Embryonic facial prominence (tissue), 1 donor: ENCODE measurements at regions not wholly inside any gene's neighbourhood (a gene's known extent, or its start where the extent isn't known, plus 50 kb on each side); places are given as distances from the start of the nearest gene placed in this dataset.

Experiments used
- DNase-seq: peaks from one replicate; pipeline ENCODE4 v3.0.0-alpha.2; 2016; ENCODE audit errors: extremely low spot score

DNA sequence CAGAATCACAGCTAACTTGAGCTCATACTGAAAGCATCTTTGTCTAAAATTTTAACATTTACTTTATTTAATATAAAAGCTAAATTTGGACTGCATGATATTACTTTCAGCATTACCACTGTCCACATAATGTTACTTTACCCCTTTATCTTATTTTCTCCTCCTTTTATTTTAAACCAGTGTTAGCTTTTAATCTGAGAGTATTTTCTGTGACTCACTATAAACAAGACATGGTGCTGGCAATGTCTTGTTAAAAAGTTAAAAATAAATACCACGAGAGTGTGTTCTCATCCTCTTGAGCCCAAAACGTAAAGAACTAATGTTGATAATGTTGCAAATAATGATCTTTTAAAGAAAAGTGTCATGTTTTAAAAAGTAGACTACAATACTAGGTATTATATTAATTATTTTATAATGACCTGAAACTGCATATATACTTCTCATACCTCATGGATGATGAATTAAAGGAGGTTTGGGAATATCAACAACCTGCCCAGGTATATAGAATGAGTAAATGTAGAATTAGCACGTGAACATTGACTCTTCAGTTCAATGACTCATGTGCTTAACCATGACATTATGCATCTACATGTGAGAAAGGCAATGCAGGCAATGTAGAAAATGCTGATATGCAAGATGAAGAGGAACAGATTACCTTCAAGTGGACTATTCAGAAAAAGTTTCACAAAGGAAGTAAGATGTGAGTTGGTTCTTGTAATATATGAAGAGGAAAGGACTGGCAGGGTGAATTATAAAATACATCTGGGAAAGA lies 454.1 kb upstream of the ADGRL3 start:
- no peak for DNase-seq

DNA sequence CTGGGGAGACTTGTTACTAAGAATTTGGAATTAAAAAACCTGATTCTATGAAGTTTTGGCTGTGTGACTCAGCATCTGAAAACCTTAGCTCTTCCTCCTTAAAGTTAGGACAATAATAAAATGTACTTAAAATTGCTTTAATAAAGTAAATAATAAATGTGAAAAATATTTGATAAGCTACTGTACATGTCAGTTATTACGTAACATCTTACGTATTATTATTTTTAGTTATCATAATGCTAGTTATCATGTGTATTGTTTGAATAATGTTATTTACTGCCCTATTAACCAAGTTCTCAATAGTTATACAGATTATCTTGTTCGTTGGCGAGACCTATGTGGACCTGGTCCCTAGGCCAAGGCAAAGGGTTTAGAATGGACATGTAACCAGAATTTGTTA lies 449.2 kb upstream of the ADGRL3 start:
- no peak for DNase-seq

DNA sequence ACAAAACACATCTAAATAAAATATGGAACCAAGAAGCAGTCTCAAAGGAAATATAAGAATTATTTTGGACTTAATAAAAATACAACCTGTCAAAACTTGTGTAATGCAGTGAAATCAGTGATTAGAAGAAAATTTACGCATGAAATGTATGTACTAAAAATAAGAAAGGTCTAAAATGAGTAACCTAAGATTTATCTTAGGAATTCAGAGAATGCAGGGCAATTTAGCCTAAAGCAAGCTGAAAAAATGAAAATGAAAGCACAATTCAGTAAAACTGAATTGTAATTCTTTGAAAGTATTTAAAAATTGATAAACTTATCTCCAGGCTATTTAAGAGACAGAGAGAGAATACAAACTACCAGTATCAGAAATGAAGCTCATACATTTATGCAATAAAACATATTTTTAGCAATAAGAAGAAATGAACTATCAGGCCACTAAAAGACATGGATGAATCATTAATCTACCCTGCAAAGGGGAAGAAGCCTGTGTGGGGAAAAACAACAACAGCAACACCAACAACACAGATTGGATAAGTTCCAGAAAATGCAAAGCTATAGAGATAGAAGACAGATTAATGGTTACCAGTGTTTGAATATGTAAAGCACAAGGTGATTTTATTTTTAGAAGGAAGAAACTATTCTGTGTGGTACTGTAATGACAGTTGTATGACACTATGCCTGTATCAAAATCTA lies 442.0 kb upstream of the ADGRL3 start:
- no peak for DNase-seq

DNA sequence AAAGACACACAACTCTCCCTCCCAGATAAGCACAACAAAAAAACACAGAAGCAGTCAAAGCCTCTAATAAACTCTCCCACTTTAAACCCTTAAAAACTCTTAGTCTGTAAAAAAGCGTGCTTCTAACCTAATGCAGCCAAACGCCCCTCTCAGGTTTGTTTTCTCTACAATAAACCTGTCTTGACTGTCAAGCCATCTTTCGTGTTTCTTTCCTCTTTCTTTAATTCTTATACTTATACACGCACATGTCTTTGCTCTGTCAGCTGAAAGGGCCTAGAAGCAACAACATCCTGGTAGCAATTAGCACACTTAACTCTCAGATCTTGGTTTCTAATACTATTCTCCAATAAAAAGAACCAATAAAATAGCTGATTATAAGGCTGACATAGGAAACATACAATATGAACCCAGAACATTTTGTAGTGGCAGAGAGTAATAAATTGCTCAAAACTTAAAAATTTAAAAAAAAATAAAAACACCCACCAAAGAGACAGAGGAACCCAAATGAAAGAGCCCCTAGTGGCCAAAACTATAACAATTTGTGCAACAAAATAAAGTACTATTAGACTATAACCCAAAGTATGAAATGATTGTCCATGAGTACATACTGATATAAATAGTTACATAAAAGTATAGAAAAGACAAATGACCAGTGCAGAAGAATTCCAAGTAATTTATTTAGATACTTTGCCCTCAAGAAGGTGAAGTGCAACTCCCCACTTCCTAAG lies 440.4 kb upstream of the ADGRL3 start:
- DNase-seq, result no peak

DNA sequence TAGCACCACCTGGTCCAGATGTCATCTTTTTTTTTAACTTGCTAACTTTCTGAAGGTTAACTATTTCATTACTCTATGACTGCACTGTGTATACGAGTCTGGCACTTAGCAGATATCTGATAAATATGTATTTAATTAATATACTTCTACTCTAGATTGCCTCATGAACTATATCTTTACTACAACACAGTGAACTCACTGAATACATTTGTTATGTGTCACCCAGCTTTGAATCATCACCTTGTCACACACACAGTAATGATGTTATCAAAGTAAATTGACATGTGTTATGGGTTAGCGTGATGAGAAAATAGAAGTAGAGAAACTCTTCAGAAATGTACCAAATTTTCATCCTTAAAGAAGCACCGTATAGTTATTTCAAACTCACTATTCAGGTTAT lies 419.3 kb upstream of the ADGRL3 start:
- no peak for DNase-seq

DNA sequence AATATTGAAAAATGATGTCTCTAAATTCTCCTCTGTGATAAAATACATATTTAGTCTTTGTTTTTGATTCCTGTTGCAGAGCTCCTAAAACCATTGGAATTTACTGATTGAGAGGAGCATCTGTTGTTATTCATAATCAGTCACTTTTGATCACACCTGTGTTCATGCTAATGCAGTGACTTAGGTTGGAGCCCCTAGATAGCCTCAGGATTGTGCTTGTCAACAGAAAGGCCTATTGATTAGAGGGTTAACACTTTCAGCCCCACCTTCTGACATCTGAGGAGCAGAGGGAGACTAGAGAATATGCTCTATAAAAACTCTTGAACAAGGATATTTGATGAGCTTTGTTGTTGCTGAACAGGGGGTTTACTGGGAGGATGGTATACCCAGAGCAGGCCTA lies 409.5 kb upstream of the ADGRL3 start:
- no peak for DNase-seq

DNA sequence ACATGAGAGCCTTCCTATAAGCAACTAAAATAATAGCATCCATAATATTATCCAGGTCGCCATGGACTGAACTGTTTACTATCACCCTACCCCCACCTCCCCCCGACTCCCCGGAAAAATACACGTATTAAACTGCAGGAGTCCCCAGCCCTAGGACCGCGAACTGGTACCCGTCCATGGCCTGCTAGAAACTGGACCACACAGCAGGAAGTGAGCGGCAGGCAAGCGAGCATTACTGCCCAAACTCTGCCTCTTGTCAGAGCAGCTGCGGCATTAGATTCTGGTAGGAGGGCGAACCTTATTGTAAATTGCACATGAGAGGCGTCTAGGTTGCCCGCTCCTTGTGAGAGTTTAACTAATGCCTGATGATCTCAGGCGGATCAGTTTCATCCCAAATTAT lies 405.8 kb upstream of the ADGRL3 start:
- DNase-seq, result no peak

DNA sequence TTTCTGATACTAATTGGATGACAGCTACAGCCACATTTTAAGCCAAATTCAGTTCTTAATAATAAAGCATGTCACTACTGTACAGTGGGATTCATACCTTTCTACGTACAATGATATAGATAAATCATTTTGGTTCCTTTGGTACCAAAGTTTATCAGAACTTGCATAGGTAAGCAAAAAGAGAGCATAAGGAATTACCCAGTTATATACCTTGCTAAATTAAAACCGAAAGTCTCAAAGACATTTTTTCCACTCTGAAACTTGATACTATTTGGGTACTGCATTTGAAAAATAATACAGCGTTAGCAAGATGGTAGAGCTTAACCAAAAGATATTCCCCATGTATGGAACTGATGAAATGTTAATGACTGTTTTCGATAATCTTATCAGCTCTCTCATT lies 400.9 kb upstream of the ADGRL3 start:
- no peak for DNase-seq

DNA sequence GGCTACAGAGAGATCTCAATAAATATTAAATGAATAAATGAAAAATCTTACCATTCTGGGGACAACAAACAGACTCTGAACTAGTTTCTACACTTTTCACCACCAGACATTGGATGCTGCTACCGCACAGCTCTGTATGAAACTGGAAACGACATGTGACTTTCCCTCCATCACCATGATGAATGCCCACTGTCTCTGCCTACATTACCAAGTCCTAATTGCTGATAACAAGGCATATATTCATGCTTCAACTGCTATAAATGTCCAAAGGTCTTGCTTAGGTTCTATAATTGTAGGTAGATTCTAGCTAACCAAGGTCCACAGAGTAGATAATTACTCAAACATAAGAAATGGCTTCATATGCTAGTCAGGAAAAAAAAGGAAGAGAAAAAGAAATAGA lies 399.4 kb upstream of the ADGRL3 start:
- no peak for DNase-seq

DNA sequence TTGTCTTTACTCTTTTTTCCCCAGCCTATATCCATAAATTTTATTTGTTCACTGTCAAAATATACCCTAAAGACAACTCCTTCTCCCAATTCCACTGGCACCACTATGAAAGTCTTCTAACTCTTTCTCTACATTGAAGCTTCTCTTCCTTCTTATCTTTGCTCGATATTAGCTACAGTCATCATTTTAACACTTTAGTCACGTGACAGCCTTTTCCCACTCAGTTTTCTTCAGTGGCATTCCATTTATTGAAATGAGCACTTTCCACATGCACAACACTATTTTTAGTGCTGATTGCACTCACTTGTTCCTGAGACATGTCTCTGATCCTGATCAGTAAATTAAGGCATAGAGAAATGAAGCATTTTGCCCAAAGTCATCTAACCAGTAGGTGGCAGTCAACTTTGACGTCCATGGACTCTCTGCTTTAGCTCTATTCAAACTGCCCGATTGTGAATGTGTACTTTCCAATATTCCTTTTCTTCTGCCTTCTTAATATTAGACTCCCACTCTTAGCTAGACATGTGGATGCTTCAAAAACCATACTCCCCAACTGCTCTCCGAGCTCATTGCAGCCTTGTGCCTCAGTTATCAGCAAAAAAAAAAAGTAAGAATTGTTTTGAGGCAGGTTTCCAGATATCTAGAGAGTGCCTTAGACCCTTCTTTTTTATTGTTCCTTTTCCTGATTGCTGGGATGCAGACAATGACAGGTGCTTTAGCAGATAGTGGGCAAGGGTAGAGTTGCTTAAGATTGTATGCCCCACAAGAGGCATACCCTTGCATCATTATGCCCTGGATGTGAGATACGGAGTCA lies 394.4 kb upstream of the ADGRL3 start:
- no peak for DNase-seq

DNA sequence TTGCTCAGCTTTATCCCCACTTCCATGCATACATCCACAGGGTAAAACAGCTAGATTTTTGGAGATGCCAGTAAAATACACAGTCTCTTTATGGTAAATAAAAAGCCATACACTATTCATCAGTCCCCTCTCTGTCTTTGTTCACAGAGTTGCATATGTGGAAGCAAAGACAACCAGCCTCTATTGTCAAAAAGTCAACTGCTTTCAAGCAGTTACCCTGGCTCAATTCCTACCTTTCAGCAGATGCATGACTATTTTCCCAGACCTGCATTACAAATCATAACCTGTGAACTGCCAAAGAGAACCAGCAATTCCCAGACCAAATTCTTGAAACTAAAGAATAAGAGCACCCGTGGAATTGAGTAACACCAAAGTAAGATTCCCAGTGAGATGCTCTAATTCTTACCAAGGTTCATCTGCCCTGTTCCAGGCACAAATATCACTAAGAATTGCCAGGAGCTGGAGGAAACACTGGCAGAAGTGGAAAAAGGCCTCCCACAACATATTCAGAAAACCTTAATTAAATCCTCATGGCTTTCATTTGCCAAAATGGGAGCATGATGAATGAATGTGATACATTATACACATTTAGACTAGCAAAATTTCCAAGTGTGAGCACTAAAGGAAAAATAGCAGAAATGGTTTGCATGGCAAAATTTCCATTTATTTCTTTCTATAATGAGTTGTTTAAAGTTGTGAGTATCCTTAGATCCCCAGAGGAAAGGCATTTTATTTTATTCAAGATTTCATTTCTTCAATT lies 391.2 kb upstream of the ADGRL3 start:
- no peak for DNase-seq

DNA sequence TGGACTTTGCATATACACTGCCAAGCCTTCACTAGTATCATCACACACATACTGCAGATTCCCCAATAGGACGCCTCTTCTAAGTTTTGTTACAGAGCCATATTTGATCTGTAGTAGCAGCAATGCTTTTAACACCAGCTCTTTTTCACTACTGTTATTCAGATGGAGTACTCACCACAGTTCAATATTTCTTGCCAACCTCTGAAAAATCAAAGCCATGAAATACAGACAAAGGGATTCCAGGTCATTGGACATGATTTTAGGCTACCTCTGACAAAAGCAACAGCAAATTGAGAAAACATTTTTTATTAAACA lies 390.7 kb upstream of the ADGRL3 start:
- DNase-seq, result no peak

DNA sequence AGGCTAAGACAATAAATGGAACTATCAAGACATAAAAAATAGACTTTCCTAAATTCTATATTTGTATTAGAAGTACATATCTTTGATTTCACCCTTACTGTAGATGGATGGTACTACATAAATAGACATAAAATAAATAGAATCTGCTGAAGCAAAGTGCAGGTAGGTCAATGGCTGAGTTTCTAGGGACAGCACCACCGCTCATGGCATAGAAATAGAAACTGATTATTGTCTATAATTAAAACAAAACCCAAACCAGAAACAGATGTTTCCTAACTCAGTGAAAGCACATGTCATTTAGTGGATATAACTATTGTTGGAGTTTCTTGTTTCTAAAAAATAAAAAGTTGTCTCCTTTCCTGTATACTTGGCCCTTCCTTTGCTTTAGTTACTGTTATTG lies 387.3 kb upstream of the ADGRL3 start:
- no peak for DNase-seq

DNA sequence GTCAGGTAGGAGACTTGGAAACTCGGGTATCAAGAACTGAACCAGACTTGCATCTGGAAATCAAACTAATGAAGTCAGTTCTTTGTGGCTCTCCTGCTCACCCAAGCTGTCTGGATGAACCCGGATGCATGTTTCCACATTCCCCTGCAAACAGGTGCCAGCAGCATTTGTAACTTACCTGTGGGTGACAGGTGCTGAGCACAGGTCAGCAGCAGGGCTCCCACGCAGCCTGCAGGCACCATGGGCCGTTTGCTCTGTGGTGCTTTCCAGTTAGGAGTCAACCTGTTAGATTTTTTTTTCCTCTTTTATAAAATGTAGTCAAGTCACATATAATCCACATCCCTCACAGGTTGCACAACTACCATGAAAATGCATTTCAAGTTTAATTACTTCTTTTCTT lies 385.6 kb upstream of the ADGRL3 start:
- no peak for DNase-seq

DNA sequence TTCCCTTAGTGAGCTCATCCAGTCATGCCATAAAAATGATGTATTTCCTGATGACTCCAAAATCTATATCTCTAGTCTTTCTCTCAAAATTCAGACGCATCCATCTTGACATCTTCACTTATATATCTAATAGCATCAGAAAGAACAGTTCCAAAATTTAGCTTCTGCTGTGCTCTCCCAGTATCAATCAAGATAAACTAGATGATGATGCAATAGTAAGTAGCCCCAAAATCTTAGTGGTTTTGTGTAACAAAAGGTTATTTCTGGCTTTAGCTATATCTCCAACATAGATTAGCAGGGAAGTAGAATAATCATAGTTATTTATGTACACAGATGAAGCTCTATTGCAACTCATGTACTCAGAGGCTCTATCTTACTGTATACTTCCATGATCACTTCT lies 382.5 kb upstream of the ADGRL3 start:
- DNase-seq, result no peak

DNA sequence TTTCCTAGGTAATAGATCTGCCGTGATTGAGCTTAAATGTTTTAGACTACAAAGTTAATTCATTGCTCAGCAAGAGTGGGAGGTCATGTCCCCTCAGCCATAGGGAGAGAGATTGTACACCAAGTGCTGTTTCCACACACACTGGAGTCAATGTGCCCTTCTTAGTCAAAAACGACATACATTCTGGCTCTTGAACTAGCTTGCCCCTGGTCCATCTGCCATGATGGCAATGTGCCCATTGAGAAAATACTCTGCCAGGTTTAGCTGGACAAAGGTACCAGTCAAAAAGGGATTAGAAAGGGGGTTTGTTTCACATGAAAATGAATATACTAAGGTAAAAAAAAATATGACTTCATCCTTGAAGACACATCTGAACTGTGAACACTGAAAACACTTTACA lies 377.1 kb upstream of the ADGRL3 start:
- DNase-seq, result no peak

DNA sequence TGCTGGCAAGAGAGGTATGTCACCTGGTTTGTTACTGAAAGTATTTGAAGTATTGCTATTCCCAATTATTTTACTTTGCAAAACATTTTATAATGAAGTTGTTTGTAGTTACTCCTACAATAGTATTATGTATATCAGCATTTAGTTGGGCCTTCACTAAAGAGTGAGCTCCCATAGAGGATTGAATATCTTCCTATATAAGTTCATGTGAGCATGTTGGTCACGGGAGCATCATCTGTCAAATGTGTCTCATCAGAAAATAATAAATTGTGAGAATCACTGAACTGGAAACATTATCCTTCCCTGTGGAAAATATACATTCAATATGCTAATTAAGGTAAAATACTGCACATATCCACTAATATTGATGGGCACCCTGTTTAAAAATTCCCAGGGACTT lies 360.1 kb upstream of the ADGRL3 start:
- DNase-seq, result no peak

DNA sequence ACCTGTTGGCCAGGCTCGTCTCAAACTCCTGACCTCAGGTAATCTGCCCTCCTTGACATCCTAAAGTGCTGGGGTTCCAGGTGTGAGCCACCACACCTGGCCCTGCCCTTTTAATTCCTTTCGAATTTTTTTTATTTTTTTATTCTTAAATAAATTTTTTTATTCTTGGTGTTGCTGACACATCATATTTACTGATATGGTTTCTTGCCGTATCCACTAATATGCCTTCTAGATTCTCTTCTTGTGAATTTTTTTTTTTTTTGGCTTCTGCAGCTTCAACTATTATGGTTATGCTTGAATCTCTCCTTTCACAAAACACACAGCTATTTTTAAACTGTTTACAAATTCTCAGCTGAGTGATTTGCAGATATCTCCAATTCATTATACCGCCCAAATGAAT lies 353.4 kb upstream of the ADGRL3 start:
- DNase-seq, result no peak

DNA sequence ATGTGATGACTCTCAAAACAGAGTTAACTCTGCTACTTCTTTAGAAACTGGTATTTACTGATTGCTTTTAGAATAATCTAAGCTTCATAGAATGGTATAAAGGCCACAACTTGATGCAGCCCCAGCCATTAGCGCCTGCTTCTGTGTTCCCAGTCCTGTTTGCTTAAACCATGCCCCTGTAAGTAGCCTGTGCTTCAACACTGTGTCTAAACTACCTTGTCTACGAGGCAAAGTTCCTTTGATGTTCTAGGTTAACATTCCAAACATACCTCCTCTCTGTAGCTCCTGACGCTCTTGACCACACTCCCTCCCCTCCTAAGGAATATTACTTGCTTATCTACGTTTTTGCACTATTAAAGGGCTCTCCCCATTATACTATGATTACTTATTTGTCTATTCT lies 352.5 kb upstream of the ADGRL3 start:
- DNase-seq, result no peak

DNA sequence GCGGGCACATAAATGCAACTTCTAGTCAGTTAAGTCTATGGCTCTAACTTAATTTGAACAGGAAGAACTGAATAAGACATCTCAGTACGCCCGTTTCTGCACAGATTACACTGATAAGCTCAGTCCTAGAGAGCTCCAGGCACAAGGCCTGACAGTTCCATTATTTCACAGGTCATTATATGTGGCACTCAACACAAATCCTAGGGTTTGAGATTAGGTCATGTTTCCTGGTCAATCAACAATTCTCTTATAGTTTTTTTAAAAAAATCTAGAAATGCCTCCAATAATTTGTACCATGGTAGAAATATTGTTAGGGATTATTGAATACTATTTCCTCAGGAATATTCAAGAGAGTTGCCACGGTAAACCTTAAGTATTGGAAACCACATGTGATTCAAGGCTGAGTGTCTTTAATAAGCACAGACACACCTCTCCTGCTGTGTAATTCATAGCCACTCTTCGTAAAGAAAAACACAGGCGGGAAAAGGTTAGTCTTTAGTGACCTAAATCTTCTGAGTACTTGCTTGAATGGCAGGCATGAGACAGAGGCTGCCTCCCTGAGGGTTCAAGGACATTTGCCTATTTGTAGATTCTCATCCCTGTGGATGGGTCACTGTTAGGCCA lies 342.9 kb upstream of the ADGRL3 start:
- no peak for DNase-seq

DNA sequence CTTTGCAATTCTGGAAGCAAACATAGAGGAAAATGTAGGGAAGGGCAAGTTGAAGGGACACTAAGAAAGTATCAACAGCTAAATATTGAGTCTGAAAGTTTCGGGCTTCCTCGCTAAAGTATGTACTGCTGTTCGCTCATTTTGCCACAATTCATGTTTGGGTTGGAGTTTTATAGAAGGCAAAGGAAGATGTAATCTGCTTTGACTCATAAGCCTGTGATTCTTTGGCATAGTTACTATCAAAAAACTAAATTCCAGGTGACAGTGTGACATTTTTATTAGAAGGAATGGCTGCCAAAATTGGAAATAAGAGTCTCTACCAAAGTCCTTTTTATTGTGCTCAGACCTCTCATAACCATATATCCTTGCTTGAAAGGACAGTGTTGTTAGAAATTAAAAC lies 336.7 kb upstream of the ADGRL3 start:
- no peak for DNase-seq
